Fibroblast of lung (primary cell): ENCODE measurements at regions not wholly inside any gene's neighbourhood (a gene's known extent, or its start where the extent isn't known, plus 50 kb on each side); places are given as distances from the start of the nearest gene placed in this dataset.

Experiments used
- CTCF ChIP-seq, 2 donors: IDR thresholded peaks in 1 of 2; conservative IDR thresholded peaks in 1 of 2; 1 replicate in 1 of 2; 2 replicates in 1 of 2; pipeline ENCODE4 v1.5.1; 2011 to 2012; ENCODE audit warnings: low read length in 2 of 2, control low read depth in 1 of 2, inconsistent platforms in 1 of 2, low read depth in 1 of 2, mild to moderate bottlenecking in 1 of 2
- EZH2 ChIP-seq: IDR thresholded peaks from 2 replicates; pipeline ENCODE4 v1.5.1; 2012; ENCODE audit warnings: low read length, control low read depth, mild to moderate bottlenecking; ENCODE audit errors: missing control alignments

GRCh38 chr19:28489776-28490175, 723.2 kb downstream of the UQCRFS1 start:
- no peak for TF ChIP-seq EZH2
- TF ChIP-seq CTCF (conservative IDR thresholded peaks at IDR 0.05 in 1 of 2, IDR thresholded peaks at IDR 0.05 in 1 of 2; ENCODE audit: low read depth in 1 of 2, low read length in 2 of 2) = no peak
